ENCODE measurements at regions not wholly inside any gene's neighbourhood (a gene's known extent, or its start where the extent isn't known, plus 50 kb on each side); places are given as distances from the start of the nearest gene placed in this dataset.

DNA sequence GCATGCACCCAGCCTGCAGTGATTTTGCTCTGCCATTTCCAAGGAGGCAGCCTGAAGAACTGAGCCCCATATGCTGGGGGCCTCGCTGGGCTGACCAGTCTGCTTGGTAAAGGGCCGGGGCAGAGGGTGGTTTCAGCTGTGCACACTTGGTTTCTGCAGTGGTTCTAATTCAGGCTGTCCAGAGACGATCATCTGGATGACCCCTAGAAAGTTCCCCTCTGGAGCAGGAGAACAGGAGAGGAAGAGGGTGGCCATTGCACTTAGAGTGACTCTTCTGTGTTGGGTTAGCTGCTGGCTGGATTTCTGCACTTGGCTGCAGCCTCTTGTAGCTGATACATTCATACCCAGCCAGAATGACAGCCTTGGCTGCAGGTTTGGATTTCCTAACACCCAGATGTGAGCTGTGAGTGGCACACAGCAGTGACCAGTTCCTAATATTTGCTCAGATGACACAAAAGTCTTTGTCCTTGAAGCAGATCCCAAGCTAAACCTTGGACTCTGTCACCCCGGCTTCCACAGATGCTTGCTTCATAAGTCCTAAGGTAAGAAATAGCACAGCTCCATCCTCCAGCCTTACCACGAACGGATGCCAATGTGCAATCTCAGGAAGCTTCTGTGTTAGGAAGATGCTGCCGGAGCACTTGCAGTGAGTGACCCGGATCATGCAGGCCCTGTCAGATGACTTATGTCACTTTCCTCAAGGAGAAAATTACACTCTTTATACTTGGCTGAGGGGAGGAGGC, 105.6 kb downstream of the HNRNPLL start:
- H3K4me1 ChIP-seq (ENCODE audit: insufficient read depth, low read length) = peaks cover 25% of the 10 kb centered on the region
- no peaks in the 10 kb centered on the region for H3K36me3 ChIP-seq (ENCODE audit: insufficient read depth, low read length)
- no peak overlapping the region for H3K27ac ChIP-seq (ENCODE audit: low read depth, low read length)
- no peaks in the 10 kb centered on the region for H3K9me3 ChIP-seq (ENCODE audit: low read length)
- H3K9ac ChIP-seq (ENCODE audit: low read length) = no peak overlapping the region
- H3K27me3 ChIP-seq (ENCODE audit: control insufficient read depth in 1 of 2, insufficient read depth in 2 of 2, low read length in 2 of 2) = no peaks in the 10 kb centered on the region
- H3K4me3 ChIP-seq (ENCODE audit: low read depth in 1 of 2, low read length in 2 of 2) = no peak overlapping the region

DNA sequence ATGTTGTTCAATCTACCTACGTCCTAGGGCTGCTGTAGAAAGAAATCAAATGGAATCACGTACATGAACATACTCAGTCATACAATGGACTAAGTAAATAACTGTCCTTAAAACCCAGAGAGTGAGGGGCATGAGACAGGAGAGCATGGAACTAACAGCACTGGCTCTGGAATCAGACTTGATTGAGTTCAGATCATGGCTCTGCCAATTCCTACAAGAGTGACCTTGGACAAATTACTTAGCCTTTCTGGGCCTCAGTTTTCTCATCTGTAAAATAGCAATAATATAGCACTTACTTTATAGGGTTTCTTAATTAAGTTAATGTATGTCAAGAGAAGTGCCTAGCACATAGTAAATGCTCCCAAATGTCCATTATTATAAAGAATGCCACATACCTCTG, 106.8 kb downstream of the HNRNPLL start:
- H3K27me3 ChIP-seq (ENCODE audit: control insufficient read depth in 1 of 2, insufficient read depth in 2 of 2, low read length in 2 of 2) = no peaks in the 10 kb centered on the region
- H3K36me3 ChIP-seq (ENCODE audit: insufficient read depth, low read length) = no peaks in the 10 kb centered on the region
- H3K9me3 ChIP-seq (ENCODE audit: low read length) = no peaks in the 10 kb centered on the region
- H3K4me3 ChIP-seq (ENCODE audit: low read depth in 1 of 2, low read length in 2 of 2) = no peak overlapping the region
- no peak overlapping the region for H3K27ac ChIP-seq (ENCODE audit: low read depth, low read length)
- peaks cover 25% of the 10 kb centered on the region for H3K4me1 ChIP-seq (ENCODE audit: insufficient read depth, low read length)
- H3K9ac ChIP-seq (ENCODE audit: low read length) = no peak overlapping the region

DNA sequence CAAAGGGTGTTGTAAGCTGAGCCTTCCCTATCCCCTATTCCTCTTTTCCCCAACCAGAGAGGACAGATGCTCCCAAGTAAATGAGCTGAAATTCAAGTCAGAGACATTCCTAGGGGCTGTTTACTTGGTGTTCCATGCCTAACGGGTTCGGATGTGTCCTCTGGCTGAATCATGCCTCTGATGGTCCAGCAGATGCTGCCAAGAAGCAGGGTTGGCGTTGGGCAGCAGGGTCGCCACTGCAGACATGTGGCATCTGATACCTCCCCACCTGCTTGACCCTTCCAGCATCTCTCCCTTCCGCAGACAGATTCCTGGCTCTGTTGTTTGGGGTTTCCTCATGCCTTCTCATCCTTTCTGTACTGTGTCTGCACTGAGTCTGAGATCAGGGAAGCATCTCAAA, 108.3 kb downstream of the HNRNPLL start:
- Histone ChIP-seq H3K27ac (ENCODE audit: low read depth, low read length) (no peak overlapping the region), H3K27me3 (ENCODE audit: control insufficient read depth in 1 of 2, insufficient read depth in 2 of 2, low read length in 2 of 2) (no peaks in the 10 kb centered on the region), H3K36me3 (ENCODE audit: insufficient read depth, low read length) (no peaks in the 10 kb centered on the region), H3K4me1 (ENCODE audit: insufficient read depth, low read length) (peaks cover 11% of the 10 kb centered on the region), H3K4me3 (ENCODE audit: low read depth in 1 of 2, low read length in 2 of 2) (no peak overlapping the region), H3K9ac (ENCODE audit: low read length) (no peak overlapping the region), H3K9me3 (ENCODE audit: low read length) (no peaks in the 10 kb centered on the region)

DNA sequence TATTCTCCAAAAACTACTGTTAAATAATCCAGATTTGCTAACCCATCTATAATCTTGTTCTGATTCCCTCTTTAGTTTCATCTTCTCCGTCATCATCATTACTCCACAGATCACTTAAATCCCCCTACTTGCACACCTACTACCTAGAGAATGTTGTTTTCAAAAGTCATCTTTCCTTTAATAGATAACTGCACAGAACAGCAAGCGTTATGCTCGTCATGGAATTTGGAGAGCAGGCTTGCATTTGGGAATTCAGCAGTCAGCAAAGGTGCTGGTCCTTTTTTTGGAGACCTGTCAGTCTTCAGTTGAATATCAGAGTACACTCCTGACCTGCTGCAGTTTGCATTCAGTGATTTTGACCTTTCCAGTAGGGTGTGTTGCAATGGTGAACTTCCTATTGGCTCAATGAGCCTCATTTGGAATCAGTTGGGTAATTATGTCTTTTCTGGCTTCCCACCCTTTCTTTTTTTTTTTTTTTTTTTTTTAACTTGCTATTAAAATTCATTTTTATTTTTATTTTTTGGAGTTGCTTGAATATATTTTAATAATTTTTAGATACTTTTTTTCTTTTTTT, 110.6 kb downstream of the HNRNPLL start:
- Histone ChIP-seq H3K27me3 (ENCODE audit: control insufficient read depth in 1 of 2, insufficient read depth in 2 of 2, low read length in 2 of 2) (no peaks in the 10 kb centered on the region), H3K36me3 (ENCODE audit: insufficient read depth, low read length) (no peaks in the 10 kb centered on the region), H3K9ac (ENCODE audit: low read length) (no peak overlapping the region), H3K4me1 (ENCODE audit: insufficient read depth, low read length) (peaks cover 7% of the 10 kb centered on the region), H3K9me3 (ENCODE audit: low read length) (no peaks in the 10 kb centered on the region), H3K4me3 (ENCODE audit: low read depth in 1 of 2, low read length in 2 of 2) (no peak overlapping the region), H3K27ac (ENCODE audit: low read depth, low read length) (no peak overlapping the region)

DNA sequence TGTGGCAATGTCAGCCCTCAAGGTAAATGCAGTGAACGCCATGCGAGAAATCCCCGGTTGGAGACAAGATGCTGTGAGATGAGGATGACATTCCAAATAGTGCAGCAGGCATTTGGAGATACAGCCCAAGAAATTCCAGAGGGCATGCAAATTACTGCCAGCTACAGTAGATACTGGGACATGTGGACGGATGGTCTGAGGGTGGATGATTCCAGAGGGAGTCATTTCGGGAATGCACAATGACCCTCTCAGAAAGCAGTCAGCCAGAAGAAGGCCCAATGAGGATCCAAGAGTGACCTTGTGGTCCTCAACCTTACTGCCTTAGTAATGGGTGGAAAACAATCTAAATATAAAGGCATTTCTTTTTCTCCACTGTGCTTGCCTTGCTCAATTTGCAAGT, 111.3 kb downstream of the HNRNPLL start:
- H3K36me3 ChIP-seq (ENCODE audit: insufficient read depth, low read length) = no peaks in the 10 kb centered on the region
- H3K27ac ChIP-seq (ENCODE audit: low read depth, low read length) = no peak overlapping the region
- H3K9me3 ChIP-seq (ENCODE audit: low read length) = no peaks in the 10 kb centered on the region
- H3K27me3 ChIP-seq (ENCODE audit: control insufficient read depth in 1 of 2, insufficient read depth in 2 of 2, low read length in 2 of 2) = no peaks in the 10 kb centered on the region
- no peak overlapping the region for H3K4me3 ChIP-seq (ENCODE audit: low read depth in 1 of 2, low read length in 2 of 2)
- no peak overlapping the region for H3K9ac ChIP-seq (ENCODE audit: low read length)
- no peaks in the 10 kb centered on the region for H3K4me1 ChIP-seq (ENCODE audit: insufficient read depth, low read length)

DNA sequence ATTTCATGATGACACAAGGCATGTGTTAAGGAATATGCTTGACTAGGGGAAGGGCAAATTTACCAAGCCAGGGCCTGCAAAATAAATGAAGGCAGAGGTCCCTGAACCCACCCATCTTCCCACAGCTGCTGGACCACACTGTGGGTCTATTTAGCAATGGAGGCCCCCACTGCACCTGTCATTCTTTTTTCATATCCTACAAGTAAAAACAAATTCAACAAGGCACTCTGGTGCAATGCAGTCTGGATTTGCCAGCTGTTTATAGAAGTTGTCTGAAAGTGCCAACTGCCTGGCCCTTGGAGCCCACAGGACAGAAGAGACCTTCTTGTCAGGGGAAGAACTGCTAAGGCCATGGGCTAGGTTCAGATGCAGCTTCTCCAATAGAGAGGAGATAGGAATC, 112.8 kb upstream of the ATL2 start:
- H3K4me1 ChIP-seq (ENCODE audit: insufficient read depth, low read length) = peaks cover 3% of the 10 kb centered on the region
- H3K4me3 ChIP-seq (ENCODE audit: low read depth in 1 of 2, low read length in 2 of 2) = no peak overlapping the region

DNA sequence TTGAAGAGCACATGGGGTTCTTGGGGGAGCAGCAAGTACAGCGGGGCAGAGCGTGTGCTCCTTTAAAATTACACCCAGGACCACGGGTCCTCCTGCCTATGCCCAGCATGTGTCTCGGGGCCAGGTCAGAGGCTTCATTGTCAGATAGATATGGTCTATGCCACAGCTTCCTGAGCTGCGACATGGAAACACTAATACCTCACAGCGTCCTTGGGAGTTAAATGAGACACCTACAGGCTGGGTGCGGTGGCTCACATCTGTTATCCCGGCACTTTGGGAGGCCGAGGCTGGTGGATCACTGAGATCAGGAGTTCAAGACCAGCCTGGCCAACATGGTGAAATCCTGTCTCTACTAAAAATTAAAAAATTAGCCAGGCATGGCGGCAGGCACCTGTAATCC, 110.8 kb upstream of the ATL2 start:
- no peaks in the 10 kb centered on the region for H3K9me3 ChIP-seq (ENCODE audit: low read length)
- H3K36me3 ChIP-seq (ENCODE audit: insufficient read depth, low read length) = no peaks in the 10 kb centered on the region
- H3K9ac ChIP-seq (ENCODE audit: low read length) = no peak overlapping the region
- H3K27me3 ChIP-seq (ENCODE audit: control insufficient read depth in 1 of 2, insufficient read depth in 2 of 2, low read length in 2 of 2) = no peaks in the 10 kb centered on the region
- peaks cover 5% of the 10 kb centered on the region for H3K4me1 ChIP-seq (ENCODE audit: insufficient read depth, low read length)
- H3K4me3 ChIP-seq (ENCODE audit: low read depth in 1 of 2, low read length in 2 of 2) = no peak overlapping the region
- no peak overlapping the region for H3K27ac ChIP-seq (ENCODE audit: low read depth, low read length)

More for the DNA sequence above, 112.8 kb upstream of the ATL2 start:
- no peaks in the 10 kb centered on the region for H3K36me3 ChIP-seq (ENCODE audit: insufficient read depth, low read length)
- no peaks in the 10 kb centered on the region for H3K27me3 ChIP-seq (ENCODE audit: control insufficient read depth in 1 of 2, insufficient read depth in 2 of 2, low read length in 2 of 2)
- no peak overlapping the region for H3K27ac ChIP-seq (ENCODE audit: low read depth, low read length)
- no peak overlapping the region for H3K9ac ChIP-seq (ENCODE audit: low read length)
- no peaks in the 10 kb centered on the region for H3K9me3 ChIP-seq (ENCODE audit: low read length)

DNA sequence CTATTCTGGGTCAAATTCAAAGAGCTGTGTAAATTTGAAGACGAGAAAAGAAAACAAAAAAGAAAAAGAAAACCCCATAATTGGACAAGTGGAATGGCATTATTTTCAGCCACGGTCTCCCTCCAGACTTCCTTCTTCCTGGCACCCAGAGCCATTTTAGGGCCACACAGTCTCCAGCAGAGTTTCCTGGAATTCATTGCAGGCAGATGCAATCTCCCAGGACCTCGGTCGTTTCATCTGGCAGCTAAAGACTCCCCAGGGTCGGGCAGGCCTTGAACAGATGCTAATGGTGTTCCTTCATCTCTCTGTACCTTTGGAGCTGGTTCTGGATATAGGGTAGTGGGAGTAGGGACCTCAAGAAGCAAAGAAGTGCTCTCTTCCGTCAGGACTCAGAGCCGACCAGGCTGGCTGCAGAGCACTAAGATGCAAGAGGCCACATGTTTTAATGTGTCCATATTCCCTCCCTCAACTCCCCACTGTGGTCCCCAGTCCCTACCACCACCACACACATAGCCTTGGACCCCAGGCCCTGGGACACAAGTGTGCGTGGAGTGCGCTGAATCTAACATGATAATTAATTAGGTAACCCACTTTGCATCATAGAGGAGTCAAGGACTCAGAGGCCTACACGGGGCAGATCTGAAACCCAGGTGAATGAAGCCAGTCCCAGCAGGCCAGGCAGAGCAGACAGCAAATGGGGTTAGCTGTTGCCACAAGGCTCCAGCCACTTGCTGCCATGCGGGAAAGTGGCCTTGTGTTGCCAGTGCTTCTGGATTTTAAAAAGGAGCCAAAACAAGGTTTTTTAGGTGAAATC, 109.3 kb upstream of the ATL2 start:
- no peaks in the 10 kb centered on the region for H3K36me3 ChIP-seq (ENCODE audit: insufficient read depth, low read length)
- H3K4me3 ChIP-seq (ENCODE audit: low read depth in 1 of 2, low read length in 2 of 2) = no peak overlapping the region
- H3K9ac ChIP-seq (ENCODE audit: low read length) = no peak overlapping the region
- H3K27me3 ChIP-seq (ENCODE audit: control insufficient read depth in 1 of 2, insufficient read depth in 2 of 2, low read length in 2 of 2) = no peaks in the 10 kb centered on the region
- no peak overlapping the region for H3K27ac ChIP-seq (ENCODE audit: low read depth, low read length)
- H3K4me1 ChIP-seq (ENCODE audit: insufficient read depth, low read length) = peaks cover 5% of the 10 kb centered on the region
- no peaks in the 10 kb centered on the region for H3K9me3 ChIP-seq (ENCODE audit: low read length)

DNA sequence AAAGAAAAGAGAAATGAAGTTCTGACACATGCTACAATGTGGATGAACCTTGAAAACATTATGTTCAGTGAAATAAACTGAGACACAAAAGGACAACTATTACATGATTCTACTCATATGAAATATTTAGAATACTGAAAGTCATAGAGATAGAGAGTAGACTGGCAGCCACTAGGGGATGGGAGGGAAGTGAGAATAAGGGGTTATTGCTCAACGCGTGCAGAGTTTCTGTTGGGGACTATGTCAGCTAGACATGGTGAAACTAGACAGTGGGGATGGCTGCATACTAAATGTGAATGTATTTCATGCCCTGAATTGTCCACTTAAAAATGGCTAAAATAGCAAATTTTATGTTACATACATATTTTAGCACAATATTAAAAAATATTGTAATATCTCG, 108.7 kb upstream of the ATL2 start:
- Histone ChIP-seq H3K9ac (ENCODE audit: low read length) (no peak overlapping the region), H3K27ac (ENCODE audit: low read depth, low read length) (no peak overlapping the region), H3K4me1 (ENCODE audit: insufficient read depth, low read length) (peaks cover 5% of the 10 kb centered on the region), H3K27me3 (ENCODE audit: control insufficient read depth in 1 of 2, insufficient read depth in 2 of 2, low read length in 2 of 2) (no peaks in the 10 kb centered on the region), H3K36me3 (ENCODE audit: insufficient read depth, low read length) (no peaks in the 10 kb centered on the region), H3K4me3 (ENCODE audit: low read depth in 1 of 2, low read length in 2 of 2) (no peak overlapping the region), H3K9me3 (ENCODE audit: low read length) (peaks cover 2% of the 10 kb centered on the region)

DNA sequence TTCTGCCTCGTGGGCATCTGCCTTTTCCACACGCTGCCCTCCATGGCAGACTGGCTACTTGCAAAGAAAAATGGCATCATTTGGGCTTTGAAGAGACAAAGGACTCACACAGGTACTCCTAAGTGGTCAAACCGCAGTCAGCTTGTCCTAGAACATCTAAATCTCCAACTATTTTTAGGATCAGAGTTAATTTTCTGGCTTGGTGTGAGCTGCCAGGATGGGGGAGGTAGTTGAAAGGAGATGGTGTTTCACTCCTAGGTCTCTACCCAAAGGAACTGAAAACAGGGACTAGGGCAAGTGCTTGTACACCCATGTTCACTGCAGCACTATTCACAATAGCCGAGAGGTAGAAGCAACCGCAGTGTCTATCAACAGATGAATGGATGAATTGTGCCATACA, 107.9 kb upstream of the ATL2 start:
- no peak overlapping the region for H3K27ac ChIP-seq (ENCODE audit: low read depth, low read length)
- peaks cover 5% of the 10 kb centered on the region for H3K4me1 ChIP-seq (ENCODE audit: insufficient read depth, low read length)
- no peak overlapping the region for H3K9ac ChIP-seq (ENCODE audit: low read length)
- peaks cover 6% of the 10 kb centered on the region for H3K9me3 ChIP-seq (ENCODE audit: low read length)
- H3K4me3 ChIP-seq (ENCODE audit: low read depth in 1 of 2, low read length in 2 of 2) = no peak overlapping the region
- no peaks in the 10 kb centered on the region for H3K27me3 ChIP-seq (ENCODE audit: control insufficient read depth in 1 of 2, insufficient read depth in 2 of 2, low read length in 2 of 2)
- H3K36me3 ChIP-seq (ENCODE audit: insufficient read depth, low read length) = no peaks in the 10 kb centered on the region

DNA sequence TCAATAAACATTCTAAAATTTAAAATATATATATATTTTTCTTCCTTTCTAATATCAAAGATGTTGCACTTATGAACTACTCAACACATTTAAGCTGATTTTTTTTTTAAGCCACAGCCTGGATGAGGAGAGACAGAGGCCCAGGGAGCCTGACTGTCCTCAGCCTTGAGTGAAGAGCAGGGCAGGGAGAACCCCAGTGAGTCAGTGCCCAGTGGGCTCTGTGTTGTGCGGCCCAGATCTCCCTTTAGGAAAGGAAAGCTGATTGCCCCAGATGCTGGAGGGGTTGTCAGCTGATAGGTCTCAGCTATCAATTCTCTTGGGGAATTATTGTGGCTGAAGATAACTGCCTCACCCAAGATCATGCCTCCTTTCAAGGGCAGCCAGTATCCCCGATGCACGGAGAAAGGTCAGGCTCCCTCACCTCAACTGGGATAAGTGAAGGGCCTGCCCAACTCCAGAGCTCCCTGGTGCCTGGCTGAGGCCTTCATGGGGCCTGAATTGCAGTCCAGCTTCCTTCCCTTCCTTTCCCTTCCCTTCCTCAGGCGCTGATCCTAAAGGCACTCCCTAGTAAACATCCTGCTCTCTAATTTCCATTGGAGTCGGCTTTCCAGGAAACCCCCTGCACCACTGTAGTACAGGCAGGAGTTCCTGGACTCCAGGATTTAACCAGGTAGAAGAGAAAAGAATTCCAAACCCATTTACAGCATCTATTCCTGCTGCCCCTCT, 106.9 kb upstream of the ATL2 start:
- peaks cover 5% of the 10 kb centered on the region for H3K4me1 ChIP-seq (ENCODE audit: insufficient read depth, low read length)
- no peak overlapping the region for H3K27ac ChIP-seq (ENCODE audit: low read depth, low read length)
- H3K9me3 ChIP-seq (ENCODE audit: low read length) = peaks cover 6% of the 10 kb centered on the region
- no peaks in the 10 kb centered on the region for H3K27me3 ChIP-seq (ENCODE audit: control insufficient read depth in 1 of 2, insufficient read depth in 2 of 2, low read length in 2 of 2)
- H3K36me3 ChIP-seq (ENCODE audit: insufficient read depth, low read length) = no peaks in the 10 kb centered on the region
- H3K9ac ChIP-seq (ENCODE audit: low read length) = no peak overlapping the region
- H3K4me3 ChIP-seq (ENCODE audit: low read depth in 1 of 2, low read length in 2 of 2) = no peak overlapping the region
